MCF 10A (cell line): ENCODE measurements at regions not wholly inside any gene's neighbourhood (a gene's known extent, or its start where the extent isn't known, plus 50 kb on each side); places are given as distances from the start of the nearest gene placed in this dataset.

Experiments used
- BruUV-seq: library from RNA; stranded (reverse); fragments of 400-500 nt; replicated peaks from 2 replicates; lab custom pipeline; 2021; lab: Mats Ljungman, UMichigan
- CTCF ChIA-PET: fragments of 300-600 bp; sonication (Branson Sonifier 250); formaldehyde crosslinking; extraction: SDS; loops from one replicate; lab custom pipeline; 2021; ENCODE audit warnings: antibody characterized with exemption, inconsistent platforms; lab: Yijun Ruan, JAX
- POLR2A ChIA-PET: fragments of 300-600, 350-650 bp; sonication (Branson Sonifier 250); formaldehyde crosslinking; extraction: SDS; loops from one replicate; lab custom pipeline; 2020; ENCODE audit warnings: antibody characterized with exemption, inconsistent platforms; lab: Yijun Ruan, JAX
- DNase-seq: peaks from one replicate; pipeline ENCODE4 v3.0.0-alpha.2; 2018; ENCODE audit not compliant: unreplicated experiment
- H3K27ac Mint-ChIP-seq: one replicate; pipeline ENCODE4 v1.8.0; 2022; ENCODE audit warnings: mild to moderate bottlenecking, low read depth, mixed read lengths; ENCODE audit not compliant: unreplicated experiment
- H3K27me3 Mint-ChIP-seq: one replicate; pipeline ENCODE4 v1.8.0; 2022; ENCODE audit warnings: mixed read lengths; ENCODE audit not compliant: insufficient read depth, unreplicated experiment
- H3K36me3 Mint-ChIP-seq: one replicate; pipeline ENCODE4 v1.8.0; 2022; ENCODE audit warnings: mild to moderate bottlenecking, moderate library complexity, mixed read lengths; ENCODE audit not compliant: insufficient read depth, unreplicated experiment
- H3K4me1 Mint-ChIP-seq: one replicate; pipeline ENCODE4 v1.8.0; 2022; ENCODE audit warnings: mixed read lengths; ENCODE audit not compliant: insufficient read depth, unreplicated experiment
- H3K4me3 Mint-ChIP-seq: one replicate; pipeline ENCODE4 v1.8.0; 2022; ENCODE audit warnings: mild to moderate bottlenecking, moderate library complexity, mixed read lengths; ENCODE audit not compliant: unreplicated experiment
- H3K9me3 Mint-ChIP-seq: one replicate; pipeline ENCODE4 v1.8.0; 2022; ENCODE audit warnings: mixed read lengths; ENCODE audit not compliant: unreplicated experiment
- intact Hi-C: fragments of 100-400 bp; cut with micrococcal nuclease; formaldehyde crosslinking; loops from 2 replicates; pipeline ENCODE4 v1.14.1; 2022
- TF ChIP-seq, protein P1 (sequence below): fragments of 200-600 bp; IDR thresholded peaks from one replicate; pipeline ENCODE4 v1.8.0; 2022; ENCODE audit warnings: antibody characterized with exemption, mild to moderate bottlenecking; ENCODE audit not compliant: unreplicated experiment

DNA sequence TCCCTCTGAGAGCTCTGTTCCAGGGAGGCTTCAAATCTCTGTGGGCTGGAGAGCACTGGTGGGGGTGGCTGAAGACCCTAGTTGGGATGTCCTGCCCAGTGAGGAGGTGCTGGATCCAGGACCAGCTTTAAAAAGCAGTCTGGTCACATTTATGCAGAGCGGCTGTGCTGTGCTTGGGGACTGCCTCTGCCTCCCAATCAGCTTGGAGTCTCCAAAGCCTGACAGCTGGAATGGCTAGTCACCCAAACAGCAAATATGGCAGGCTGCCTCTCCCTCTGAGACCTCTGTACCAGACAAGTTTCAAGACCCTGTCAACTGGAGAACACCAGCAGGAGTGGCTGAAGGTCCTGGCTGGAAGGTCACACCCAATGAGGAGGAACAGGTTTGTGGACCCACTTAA, 848.1 kb upstream of the DIAPH2 start:
- Mint-ChIP-seq H3K9me3 (no peaks in the 10 kb centered on the region), H3K4me1 (no peaks in the 10 kb centered on the region), H3K27ac (no peak overlapping the region), H3K4me3 (no peak overlapping the region), H3K27me3 (no peaks in the 10 kb centered on the region), H3K36me3 (no peaks in the 10 kb centered on the region)
- no peak for DNase-seq
- BruUV-seq = no TSS peak
- ChIA-PET CTCF (interaction anchor here (0.8 kb wide), 1 partner anchor 488 kb away, joined by 3 read pairs; no protein-coding TSS in a partner anchor), POLR2A (no interaction called here)
- intact Hi-C loops = no loop called here
- TF ChIP-seq, protein P1, sequence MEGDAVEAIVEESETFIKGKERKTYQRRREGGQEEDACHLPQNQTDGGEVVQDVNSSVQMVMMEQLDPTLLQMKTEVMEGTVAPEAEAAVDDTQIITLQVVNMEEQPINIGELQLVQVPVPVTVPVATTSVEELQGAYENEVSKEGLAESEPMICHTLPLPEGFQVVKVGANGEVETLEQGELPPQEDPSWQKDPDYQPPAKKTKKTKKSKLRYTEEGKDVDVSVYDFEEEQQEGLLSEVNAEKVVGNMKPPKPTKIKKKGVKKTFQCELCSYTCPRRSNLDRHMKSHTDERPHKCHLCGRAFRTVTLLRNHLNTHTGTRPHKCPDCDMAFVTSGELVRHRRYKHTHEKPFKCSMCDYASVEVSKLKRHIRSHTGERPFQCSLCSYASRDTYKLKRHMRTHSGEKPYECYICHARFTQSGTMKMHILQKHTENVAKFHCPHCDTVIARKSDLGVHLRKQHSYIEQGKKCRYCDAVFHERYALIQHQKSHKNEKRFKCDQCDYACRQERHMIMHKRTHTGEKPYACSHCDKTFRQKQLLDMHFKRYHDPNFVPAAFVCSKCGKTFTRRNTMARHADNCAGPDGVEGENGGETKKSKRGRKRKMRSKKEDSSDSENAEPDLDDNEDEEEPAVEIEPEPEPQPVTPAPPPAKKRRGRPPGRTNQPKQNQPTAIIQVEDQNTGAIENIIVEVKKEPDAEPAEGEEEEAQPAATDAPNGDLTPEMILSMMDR = no peak

DNA sequence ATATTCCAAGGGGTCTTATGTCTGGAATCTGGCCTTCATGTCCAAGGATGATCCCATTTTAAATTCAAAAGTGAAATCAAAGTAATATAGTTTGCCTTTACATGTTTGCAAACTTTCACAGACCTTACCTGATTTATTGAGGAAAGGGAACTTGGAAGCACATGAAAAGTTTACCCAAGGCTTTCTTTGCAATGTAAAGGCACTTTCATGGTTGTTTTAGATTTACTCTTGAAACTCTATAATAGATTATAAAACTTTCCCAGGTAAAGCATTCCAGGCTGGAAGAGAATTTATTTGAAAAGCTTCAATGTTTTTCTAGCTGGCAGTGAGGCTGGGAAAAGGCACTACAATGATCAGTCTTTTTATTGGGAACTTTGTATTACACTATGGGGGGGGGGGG, 842.8 kb upstream of the DIAPH2 start:
- H3K36me3 Mint-ChIP-seq = no peaks in the 10 kb centered on the region

DNA sequence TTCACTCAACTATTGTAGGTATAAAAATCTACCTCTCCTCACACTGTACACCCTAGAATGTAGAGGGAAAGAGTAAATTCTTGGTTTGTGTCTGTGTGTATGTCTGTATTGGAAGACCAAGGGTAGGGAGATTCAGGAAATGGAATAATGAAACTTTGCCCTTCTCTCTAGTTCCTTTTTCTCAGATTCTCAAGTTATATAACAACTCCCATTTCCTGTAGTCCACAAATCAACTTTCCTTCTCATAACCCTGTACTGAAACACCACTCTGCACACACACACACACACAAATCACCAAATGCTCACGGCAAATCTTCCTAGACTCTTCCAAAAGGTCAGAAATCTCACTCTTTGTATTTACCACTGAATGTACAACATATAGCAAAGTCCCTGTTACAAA, 824.5 kb upstream of the DIAPH2 start:
- Mint-ChIP-seq H3K27ac (no peak overlapping the region), H3K9me3 (peaks cover 15% of the 10 kb centered on the region), H3K4me1 (no peaks in the 10 kb centered on the region), H3K4me3 (no peak overlapping the region), H3K27me3 (no peaks in the 10 kb centered on the region), H3K36me3 (no peaks in the 10 kb centered on the region)
- ChIA-PET POLR2A (no interaction called here), CTCF (no interaction called here)
- intact Hi-C loops = no loop called here
- no TSS peak for BruUV-seq
- no peak for DNase-seq
- TF ChIP-seq, protein P1 = no peak

More for the DNA sequence above, 842.8 kb upstream of the DIAPH2 start:
- Mint-ChIP-seq H3K4me1 (no peaks in the 10 kb centered on the region), H3K27me3 (no peaks in the 10 kb centered on the region), H3K27ac (no peak overlapping the region), H3K4me3 (no peak overlapping the region), H3K9me3 (no peaks in the 10 kb centered on the region)
- ChIA-PET POLR2A (no interaction called here), CTCF (no interaction called here)
- no peak for DNase-seq
- BruUV-seq = no TSS peak
- intact Hi-C loops = no loop called here
- TF ChIP-seq, protein P1 = no peak

DNA sequence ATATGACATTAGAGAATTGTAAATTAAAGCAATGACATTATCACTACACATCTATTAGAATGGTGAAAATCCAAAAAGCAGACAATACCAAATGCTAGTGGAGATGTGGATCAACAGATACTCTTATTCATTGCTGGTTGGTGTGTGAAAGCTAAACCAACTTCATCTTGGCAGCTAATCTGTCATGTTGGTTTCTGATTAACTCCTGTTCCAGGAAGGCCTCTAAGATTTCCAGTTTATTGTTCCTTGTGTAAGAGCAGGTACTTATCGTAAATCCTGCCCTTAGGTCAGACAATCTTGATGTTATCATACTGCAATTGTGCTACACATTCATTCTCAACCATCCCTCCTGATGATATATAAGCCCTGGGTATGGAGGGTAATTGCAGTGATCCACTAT, 809.0 kb upstream of the DIAPH2 start:
- intact Hi-C loops = no loop called here
- Mint-ChIP-seq H3K36me3 (no peaks in the 10 kb centered on the region), H3K27me3 (no peaks in the 10 kb centered on the region), H3K4me1 (no peaks in the 10 kb centered on the region), H3K9me3 (peaks cover 16% of the 10 kb centered on the region), H3K27ac (no peak overlapping the region), H3K4me3 (no peak overlapping the region)
- TF ChIP-seq, protein P1 = no peak
- ChIA-PET CTCF (no interaction called here), POLR2A (no interaction called here)
- BruUV-seq = no TSS peak
- no peak for DNase-seq
